ENCODE measurements at regions not wholly inside any gene's neighbourhood (a gene's known extent, or its start where the extent isn't known, plus 50 kb on each side); places are given as distances from the start of the nearest gene placed in this dataset.

- no peak for TF ChIP-seq EZH2phosphoT487 (IDR thresholded peaks at IDR 0.05; ENCODE audit: low read depth)
- TF ChIP-seq CTCF (IDR thresholded peaks at IDR 0.05; ENCODE audit: low read depth, low read length): no peak
- H3K9ac ChIP-seq (ENCODE audit: low read length): no peak overlapping the region
- no peaks in the 10 kb centered on the region for H3K27me3 ChIP-seq (ENCODE audit: low read depth, low read length)
- no peaks in the 10 kb centered on the region for H3K9me3 ChIP-seq (ENCODE audit: insufficient read depth, low read length)
- no peaks in the 10 kb centered on the region for H3K79me2 ChIP-seq (ENCODE audit: low read length)
- no peaks in the 10 kb centered on the region for H3K36me3 ChIP-seq (replicated peaks; ENCODE audit: low read depth, low read length)
- peak overlapping the region; percentile 35 for H3K4me2 ChIP-seq (ENCODE audit: low read length)
- no peak overlapping the region for H3K4me3 ChIP-seq (ENCODE audit: low read length)
- peak overlapping the region; percentile 73 for H3K27ac ChIP-seq (ENCODE audit: low read length)
- H2AFZ ChIP-seq (ENCODE audit: low read depth, low read length): no peak overlapping the region
- peaks cover 26% of the 10 kb centered on the region for H3K4me1 ChIP-seq (ENCODE audit: low read length)
- H4K20me1 ChIP-seq (ENCODE audit: insufficient read depth, low read length): no peaks in the 10 kb centered on the region
These were observed 142.4 kb upstream of the BMPER start for GRCh38 chr7:33762911-33763306.

- no peak overlapping the region for H3K4me2 ChIP-seq (ENCODE audit: low read length)
- H3K9ac ChIP-seq (ENCODE audit: low read length): no peak overlapping the region
- no peak overlapping the region for H3K4me3 ChIP-seq (ENCODE audit: low read length)
These were observed 140.4 kb upstream of the BMPER start for GRCh38 chr7:33764752-33765451.

GRCh38 chr7:33766405-33766804 is 138.9 kb upstream of the BMPER start:
- Histone ChIP-seq H3K4me3 (ENCODE audit: low read length) (no peak overlapping the region), H3K9me3 (ENCODE audit: insufficient read depth, low read length) (no peaks in the 10 kb centered on the region), H3K36me3 (replicated peaks; ENCODE audit: low read depth, low read length) (no peaks in the 10 kb centered on the region), H3K79me2 (ENCODE audit: low read length) (no peaks in the 10 kb centered on the region), H3K4me1 (ENCODE audit: low read length) (peaks cover 36% of the 10 kb centered on the region), H4K20me1 (ENCODE audit: insufficient read depth, low read length) (no peaks in the 10 kb centered on the region), H3K27ac (ENCODE audit: low read length) (no peak overlapping the region), H3K27me3 (ENCODE audit: low read depth, low read length) (no peaks in the 10 kb centered on the region), H2AFZ (ENCODE audit: low read depth, low read length) (no peak overlapping the region), H3K4me2 (ENCODE audit: low read length) (no peak overlapping the region), H3K9ac (ENCODE audit: low read length) (no peak overlapping the region)
- TF ChIP-seq CTCF (IDR thresholded peaks at IDR 0.05; ENCODE audit: low read depth, low read length) (no peak), EZH2phosphoT487 (IDR thresholded peaks at IDR 0.05; ENCODE audit: low read depth) (no peak)

More at GRCh38 chr7:33764752-33765451, 140.4 kb upstream of the BMPER start:
- Histone ChIP-seq H2AFZ (ENCODE audit: low read depth, low read length) (no peak overlapping the region), H3K9me3 (ENCODE audit: insufficient read depth, low read length) (no peaks in the 10 kb centered on the region), H3K27ac (ENCODE audit: low read length) (no peak overlapping the region), H3K36me3 (replicated peaks; ENCODE audit: low read depth, low read length) (no peaks in the 10 kb centered on the region), H4K20me1 (ENCODE audit: insufficient read depth, low read length) (no peaks in the 10 kb centered on the region), H3K4me1 (ENCODE audit: low read length) (peaks cover 29% of the 10 kb centered on the region), H3K27me3 (ENCODE audit: low read depth, low read length) (no peaks in the 10 kb centered on the region), H3K79me2 (ENCODE audit: low read length) (no peaks in the 10 kb centered on the region)
- TF ChIP-seq CTCF (IDR thresholded peaks at IDR 0.05; ENCODE audit: low read depth, low read length): no peak
- no peak for TF ChIP-seq EZH2phosphoT487 (IDR thresholded peaks at IDR 0.05; ENCODE audit: low read depth)

DNA sequence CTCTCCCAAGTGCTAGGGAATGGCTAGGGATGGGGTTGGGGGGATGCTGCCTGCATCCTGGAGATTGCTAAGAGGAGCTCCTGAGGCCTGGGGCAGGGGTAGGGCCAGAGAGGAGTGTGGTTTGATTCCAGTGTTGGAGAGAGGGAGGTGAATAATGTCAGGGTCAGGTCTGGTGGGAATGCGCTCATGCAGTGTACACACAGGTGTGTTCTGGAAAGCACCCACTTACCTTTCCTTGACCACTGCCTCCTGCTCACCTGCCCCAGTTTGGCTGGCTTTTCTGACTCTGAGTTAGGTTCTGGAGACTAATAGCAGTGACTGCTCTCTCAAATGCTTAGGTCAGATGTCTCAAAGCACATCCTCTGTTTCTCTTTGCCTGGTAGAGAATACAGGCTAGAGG is 135.4 kb upstream of the BMPER start:
- Histone ChIP-seq H4K20me1 (ENCODE audit: insufficient read depth, low read length) (no peaks in the 10 kb centered on the region), H3K9ac (ENCODE audit: low read length) (peak overlapping the region; percentile 3; the same call in 1 of the 2 replicates), H3K27ac (ENCODE audit: low read length) (peak overlapping the region; percentile 83), H3K4me1 (ENCODE audit: low read length) (peaks cover 52% of the 10 kb centered on the region), H3K36me3 (replicated peaks; ENCODE audit: low read depth, low read length) (no peaks in the 10 kb centered on the region), H2AFZ (ENCODE audit: low read depth, low read length) (no peak overlapping the region), H3K27me3 (ENCODE audit: low read depth, low read length) (no peaks in the 10 kb centered on the region), H3K4me2 (ENCODE audit: low read length) (peak overlapping the region; percentile 44), H3K9me3 (ENCODE audit: insufficient read depth, low read length) (no peaks in the 10 kb centered on the region), H3K79me2 (ENCODE audit: low read length) (no peaks in the 10 kb centered on the region), H3K4me3 (ENCODE audit: low read length) (peak overlapping the region; percentile 32; the same call in 1 of the 2 replicates)
- TF ChIP-seq EZH2phosphoT487 (IDR thresholded peaks at IDR 0.05; ENCODE audit: low read depth) (no peak), CTCF (IDR thresholded peaks at IDR 0.05; ENCODE audit: low read depth, low read length) (no peak)

Data from OCI-LY3 (cell line).